Ascending aorta (tissue), 2 donors: ENCODE measurements at regions not wholly inside any gene's neighbourhood (a gene's known extent, or its start where the extent isn't known, plus 50 kb on each side); places are given as distances from the start of the nearest gene placed in this dataset.
"Not testable (repeated sequence)": the region's sequence is repeated elsewhere in the genome, so short reads cannot be mapped to it uniquely, and the experiment has no call there.

Experiments
- DNase-seq, 2 donors: peaks; one replicate each; pipeline ENCODE4 v3.0.0-alpha.2; 2019; ENCODE audit warnings: low spot score in 2 of 2
- H3K27ac ChIP-seq, 2 donors: fragments of 200-600 bp; sonication (generic); one replicate each; pipeline ENCODE4 v1.5.1; 2016 to 2017; ENCODE audit warnings: mild to moderate bottlenecking in 1 of 2
- H3K27me3 ChIP-seq: fragments of 200-600 bp; sonication (generic); one replicate; pipeline ENCODE4 v1.5.1; 2017
- H3K36me3 ChIP-seq, 2 donors: fragments of 200-600 bp; sonication (generic); one replicate each; pipeline ENCODE4 v1.5.1; 2016
- H3K4me1 ChIP-seq, 2 donors: fragments of 200-600 bp; sonication (generic); one replicate each; pipeline ENCODE4 v1.5.1; 2016 to 2017; ENCODE audit warnings: mild to moderate bottlenecking in 1 of 2
- H3K4me3 ChIP-seq, 2 donors: fragments of 200-600 bp; sonication (generic); one replicate each; pipeline ENCODE4 v1.5.1; 2016 to 2017; ENCODE audit warnings: mild to moderate bottlenecking in 1 of 2
- H3K9me3 ChIP-seq, 2 donors: fragments of 200-600 bp; sonication (generic); one replicate each; pipeline ENCODE4 v1.5.1; 2016
- intact Hi-C: fragments of 100-400 bp; cut with DNase I; formaldehyde crosslinking; loops from one replicate; pipeline ENCODE4 v1.15.1; 2023

DNA sequence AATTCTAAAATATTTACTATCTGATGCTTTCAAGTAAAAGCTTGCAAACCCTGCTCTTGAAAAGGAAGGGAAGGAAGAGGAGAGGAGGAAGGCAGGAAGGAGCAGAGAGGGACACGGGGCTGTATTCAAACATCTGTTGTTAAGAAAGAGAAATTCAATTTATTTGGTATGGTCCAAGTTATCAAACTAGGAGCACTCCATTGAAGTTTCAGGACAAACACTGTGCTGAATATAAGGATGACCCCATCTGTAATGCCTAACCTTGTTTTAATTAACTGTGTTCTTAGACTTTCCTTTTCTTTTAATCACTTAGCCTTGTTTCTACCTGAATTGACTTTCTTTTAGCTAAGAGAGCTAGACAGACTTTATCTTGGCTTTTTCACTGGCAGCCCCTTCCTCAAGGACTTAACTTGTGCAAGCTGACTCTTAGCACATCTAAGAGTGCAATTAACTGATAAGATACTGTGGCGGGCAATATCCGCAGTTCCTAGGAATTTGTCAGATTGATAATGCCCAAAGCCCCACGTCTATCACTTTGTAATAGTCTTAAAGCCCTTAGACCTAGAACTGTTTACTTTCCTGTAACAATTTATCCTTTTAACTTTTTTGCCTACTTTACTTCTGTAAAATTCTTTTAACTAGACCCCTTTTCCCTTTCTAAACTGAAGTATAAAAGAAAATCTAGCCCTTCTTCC lies 123.2 kb upstream of the KRTAP5-11 start:
- H3K27ac ChIP-seq, H3K9me3 ChIP-seq, H3K36me3 ChIP-seq, H3K4me1 ChIP-seq, intact Hi-C loops, H3K27me3 ChIP-seq, DNase-seq, H3K4me3 ChIP-seq: not testable (repeated sequence)

DNA sequence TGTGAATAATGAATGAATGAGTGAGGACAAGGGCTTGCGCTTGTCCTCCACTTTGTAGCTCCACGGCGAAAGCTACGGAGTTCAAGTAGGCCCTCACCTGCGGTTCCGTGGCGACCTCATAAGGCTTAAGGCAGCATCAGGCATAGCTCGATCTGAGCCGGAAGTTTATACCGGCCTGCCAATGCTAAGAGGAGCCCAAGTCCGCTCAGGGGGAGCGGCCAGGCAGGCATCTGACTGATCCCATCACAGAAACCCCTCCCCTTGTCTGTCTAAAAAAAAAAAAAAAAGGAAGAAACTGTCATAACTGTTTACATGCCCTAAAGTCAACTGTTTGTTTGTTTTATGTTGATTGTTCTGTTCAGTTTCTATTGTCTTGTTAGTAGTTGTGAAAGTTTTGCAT lies 124.4 kb upstream of the KRTAP5-11 start:
- H3K27ac ChIP-seq, H3K9me3 ChIP-seq, intact Hi-C loops, H3K36me3 ChIP-seq, H3K4me3 ChIP-seq, H3K27me3 ChIP-seq, H3K4me1 ChIP-seq, DNase-seq: not testable (repeated sequence)

DNA sequence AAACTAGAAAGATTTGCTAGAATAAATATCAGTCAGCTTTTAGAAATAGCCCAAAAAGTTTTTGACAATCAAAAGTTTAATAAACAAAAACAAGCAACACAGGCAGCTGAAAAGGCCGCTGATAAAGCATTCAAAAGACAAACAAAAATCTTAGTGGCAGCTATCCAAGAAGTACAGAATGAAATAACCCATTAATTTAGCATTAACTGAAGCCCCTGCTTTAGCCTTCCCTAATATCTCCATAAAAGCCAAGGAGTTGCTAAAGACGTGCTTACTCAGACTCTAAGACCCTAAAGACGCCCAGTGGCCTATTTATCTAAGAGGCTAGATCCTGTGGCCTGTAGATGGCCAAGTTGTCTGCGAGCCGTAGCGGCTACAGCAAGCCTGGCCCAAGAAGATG lies 123.5 kb upstream of the DEFB108B start:
- H3K4me1 ChIP-seq, H3K9me3 ChIP-seq, H3K27me3 ChIP-seq, DNase-seq, intact Hi-C loops, H3K36me3 ChIP-seq, H3K27ac ChIP-seq, H3K4me3 ChIP-seq: not testable (repeated sequence)

DNA sequence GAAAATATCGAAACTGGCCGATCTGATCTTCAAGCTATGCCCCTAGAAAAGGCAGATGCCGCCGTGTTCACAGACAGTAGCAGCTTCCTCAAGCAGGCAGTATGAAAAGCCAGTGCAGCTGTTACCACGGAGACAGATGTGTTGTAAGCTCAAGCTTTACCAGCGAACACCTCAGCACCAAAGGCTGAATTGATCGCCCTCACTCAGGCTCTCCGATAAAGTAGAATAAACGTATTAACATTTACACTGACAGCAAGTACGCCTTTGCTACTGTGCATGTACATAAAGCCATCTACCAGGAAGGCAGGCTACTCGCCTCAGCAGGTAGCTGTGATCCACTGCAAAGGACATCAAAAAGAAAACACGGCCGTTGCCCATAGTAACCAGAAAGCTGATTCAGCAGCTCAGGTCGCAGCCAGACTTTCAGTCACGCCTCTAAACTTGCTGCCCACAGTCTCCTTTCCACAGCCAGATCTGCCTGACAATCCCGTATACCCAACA lies 122.8 kb upstream of the DEFB108B start:
- H3K27ac ChIP-seq, H3K36me3 ChIP-seq, DNase-seq, intact Hi-C loops, H3K4me3 ChIP-seq, H3K27me3 ChIP-seq, H3K9me3 ChIP-seq, H3K4me1 ChIP-seq: not testable (repeated sequence)

DNA sequence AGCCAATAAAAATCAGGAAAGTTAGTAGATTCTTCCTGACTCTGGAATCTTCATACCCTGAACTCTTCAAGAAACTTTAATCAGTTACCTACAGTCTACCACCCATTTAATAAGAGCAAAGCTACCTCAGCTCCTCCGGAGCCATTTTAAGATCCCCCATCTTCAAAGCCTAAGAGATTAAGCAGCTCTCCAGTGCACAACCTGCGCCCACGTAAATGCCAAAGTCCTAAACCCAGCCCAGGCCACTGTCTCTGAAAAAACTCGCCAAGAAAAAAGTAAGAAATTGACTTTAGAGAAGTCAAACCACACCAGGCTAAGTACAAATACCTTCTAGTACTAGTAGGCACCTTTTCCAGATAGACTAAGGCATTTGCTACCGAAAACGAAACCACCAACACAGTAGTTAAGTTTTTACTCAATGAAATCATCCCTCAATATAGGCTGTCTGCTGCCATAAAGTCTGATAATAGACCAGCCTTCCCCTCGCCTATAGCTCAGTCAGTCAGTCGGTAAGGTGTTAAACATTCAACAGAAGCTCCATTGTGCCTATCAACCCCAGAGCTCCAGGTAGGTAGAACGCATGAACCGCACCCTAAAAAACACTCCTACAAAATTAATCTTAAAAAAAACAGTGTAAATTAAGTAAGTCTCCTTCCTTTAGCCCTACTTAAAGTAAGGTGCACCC lies 122.2 kb upstream of the DEFB108B start:
- intact Hi-C loops, H3K36me3 ChIP-seq, H3K27ac ChIP-seq, H3K4me1 ChIP-seq, H3K4me3 ChIP-seq, H3K27me3 ChIP-seq, H3K9me3 ChIP-seq, DNase-seq: not testable (repeated sequence)

DNA sequence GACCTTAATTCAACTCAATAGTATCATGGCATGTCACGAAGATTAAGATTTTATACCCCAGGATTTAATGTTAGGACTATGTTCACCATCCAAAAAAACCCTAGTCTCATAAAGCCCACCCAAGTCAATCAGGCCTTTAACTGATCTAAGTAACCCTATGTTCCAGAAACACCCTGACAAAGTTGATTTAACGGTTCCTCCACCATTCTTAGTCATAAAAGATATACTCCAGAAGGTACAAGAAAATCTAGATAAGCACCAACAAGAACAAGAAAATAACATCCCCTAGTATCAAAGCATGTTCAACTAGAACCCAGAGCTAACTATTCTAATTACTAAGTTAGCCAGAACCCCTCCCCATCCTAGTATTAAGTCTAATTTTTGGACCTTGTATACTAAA lies 120.7 kb upstream of the DEFB108B start:
- H3K27me3 ChIP-seq, intact Hi-C loops: not testable (repeated sequence)

DNA sequence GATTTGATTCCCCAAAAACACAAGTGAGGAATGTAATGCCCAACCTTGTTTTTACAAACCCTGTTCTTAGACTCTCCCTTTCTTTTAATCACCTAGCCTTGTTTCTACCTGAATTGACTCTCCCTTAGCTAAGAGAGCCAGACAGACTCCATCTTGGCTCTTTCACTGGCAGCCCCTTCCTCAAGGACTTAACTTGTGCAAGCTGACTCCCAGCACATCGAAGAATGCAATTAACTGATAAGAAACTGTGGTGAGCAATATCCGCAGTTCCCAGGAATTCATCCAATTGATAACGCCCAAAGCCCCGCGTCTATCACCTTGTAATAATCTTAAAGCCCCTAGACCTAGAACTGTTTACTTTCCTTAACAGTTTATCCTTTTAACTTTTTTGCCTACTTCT lies 120.2 kb upstream of the DEFB108B start:
- DNase-seq = not testable (repeated sequence)

More for the DNA sequence above, 120.7 kb upstream of the DEFB108B start:
- H3K4me1 ChIP-seq, H3K36me3 ChIP-seq, H3K27ac ChIP-seq, DNase-seq, H3K9me3 ChIP-seq, H3K4me3 ChIP-seq: not testable (repeated sequence)

DNA sequence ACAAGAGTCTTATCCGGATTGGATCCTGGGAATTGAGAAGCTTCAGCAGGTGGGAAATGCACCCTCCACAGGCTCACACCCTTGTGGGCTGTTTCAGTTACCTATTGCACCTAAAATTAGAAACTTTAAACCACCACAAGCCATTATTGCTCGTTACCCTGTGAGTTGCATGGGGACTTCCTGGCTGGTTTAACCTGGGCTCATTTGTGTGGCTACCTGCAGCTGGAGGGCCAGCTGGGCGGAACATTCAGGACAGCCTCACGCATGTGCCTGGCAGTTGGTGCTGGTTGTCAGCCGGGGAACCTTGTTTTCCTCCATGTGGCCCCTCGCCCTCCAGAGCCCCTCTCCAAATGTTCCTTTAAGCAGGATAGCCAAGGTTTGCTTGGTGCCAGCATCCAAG lies 118.5 kb upstream of the DEFB108B start:
- H3K27ac ChIP-seq, DNase-seq, H3K27me3 ChIP-seq, H3K36me3 ChIP-seq, intact Hi-C loops, H3K4me1 ChIP-seq, H3K9me3 ChIP-seq, H3K4me3 ChIP-seq: not testable (repeated sequence)

More for the DNA sequence above, 120.2 kb upstream of the DEFB108B start:
- H3K36me3 ChIP-seq, H3K27me3 ChIP-seq, H3K4me3 ChIP-seq, H3K4me1 ChIP-seq, H3K9me3 ChIP-seq, H3K27ac ChIP-seq, intact Hi-C loops: not testable (repeated sequence)

DNA sequence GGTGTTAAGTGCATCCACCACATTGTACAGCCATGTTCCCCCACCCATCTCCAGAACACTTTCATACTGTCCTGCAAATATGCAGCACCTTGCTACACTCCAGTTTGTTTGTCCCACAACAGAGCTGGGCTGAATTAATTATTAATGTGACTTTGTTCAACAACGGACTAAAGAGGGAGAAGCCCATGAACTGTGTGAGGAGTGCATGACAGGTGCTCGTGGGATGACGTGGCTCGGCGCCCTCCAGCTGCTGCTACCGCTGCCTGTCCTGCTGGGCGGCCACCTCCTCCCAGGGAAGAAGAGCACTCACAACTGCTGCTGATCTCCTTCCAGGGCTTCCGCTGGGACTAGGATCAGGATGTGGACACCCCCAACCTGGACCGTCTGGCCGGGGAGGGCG lies 111.2 kb upstream of the DEFB108B start:
- H3K27ac ChIP-seq, H3K4me1 ChIP-seq, H3K36me3 ChIP-seq, H3K9me3 ChIP-seq, H3K4me3 ChIP-seq, intact Hi-C loops, H3K27me3 ChIP-seq, DNase-seq: not testable (repeated sequence)

DNA sequence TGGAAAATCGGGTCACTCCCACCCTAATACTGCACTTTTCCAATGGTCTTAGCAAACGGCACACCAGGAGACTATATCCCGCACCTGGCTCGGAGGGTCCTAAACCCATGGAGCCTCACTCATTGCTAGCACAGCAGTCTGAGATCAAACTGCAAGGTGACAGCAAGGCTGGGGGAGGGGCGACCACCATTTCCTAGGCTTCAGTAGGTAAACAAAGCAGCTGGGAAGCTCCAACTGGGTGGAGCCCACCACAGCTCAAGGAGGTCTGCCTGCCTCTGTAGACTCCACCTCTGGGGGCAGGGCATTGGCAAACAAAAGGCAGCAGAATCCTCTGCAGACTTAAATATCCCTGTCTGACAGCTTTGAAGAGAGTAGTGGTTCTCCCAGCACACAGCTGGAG lies 109.0 kb upstream of the DEFB108B start:
- H3K4me1 ChIP-seq, H3K9me3 ChIP-seq, H3K4me3 ChIP-seq, H3K36me3 ChIP-seq, DNase-seq, H3K27ac ChIP-seq, H3K27me3 ChIP-seq, intact Hi-C loops: not testable (repeated sequence)

DNA sequence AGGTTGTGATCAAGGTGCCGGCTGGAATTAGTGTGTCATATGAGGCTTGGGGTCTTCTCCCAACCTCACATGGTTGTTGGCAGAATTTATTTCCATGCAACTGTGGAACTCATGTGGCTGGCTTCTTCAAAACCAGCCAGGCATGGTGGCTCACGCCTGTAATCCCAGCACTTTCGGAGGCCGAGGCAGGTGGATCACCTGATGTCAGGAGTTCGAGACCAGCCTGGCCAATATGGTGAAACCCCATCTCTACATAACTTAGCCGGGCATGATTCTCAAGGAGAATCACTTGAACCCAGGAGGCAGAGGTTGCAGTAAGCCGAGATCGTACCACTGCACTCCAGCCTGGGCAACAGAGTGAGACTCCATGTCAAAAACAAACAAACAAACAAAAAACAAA lies 102.3 kb upstream of the DEFB108B start:
- H3K4me1 ChIP-seq, DNase-seq, H3K36me3 ChIP-seq, H3K9me3 ChIP-seq, H3K27ac ChIP-seq, intact Hi-C loops, H3K27me3 ChIP-seq, H3K4me3 ChIP-seq: not testable (repeated sequence)

DNA sequence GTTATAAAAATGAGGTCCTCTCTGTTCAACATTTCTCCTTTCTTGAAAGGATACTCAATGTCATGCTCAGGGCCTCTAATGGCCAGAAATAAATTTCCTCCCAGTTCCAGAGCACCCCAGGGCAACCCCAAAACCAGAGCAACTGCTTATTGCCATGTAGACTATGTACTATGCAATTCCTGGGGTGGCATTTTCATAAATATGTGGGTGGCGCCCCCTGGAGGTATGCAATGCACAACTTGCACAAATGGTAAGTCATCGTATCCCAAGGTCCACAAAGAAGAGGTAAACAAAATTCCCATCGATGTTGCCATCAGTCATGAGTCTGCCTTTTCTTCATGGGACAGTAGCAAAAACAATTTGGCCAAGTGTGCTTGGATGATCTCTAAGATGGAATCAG lies 98.6 kb upstream of the DEFB108B start:
- H3K36me3 ChIP-seq, H3K27ac ChIP-seq, H3K4me3 ChIP-seq, H3K27me3 ChIP-seq, H3K9me3 ChIP-seq, DNase-seq, H3K4me1 ChIP-seq, intact Hi-C loops: not testable (repeated sequence)

DNA sequence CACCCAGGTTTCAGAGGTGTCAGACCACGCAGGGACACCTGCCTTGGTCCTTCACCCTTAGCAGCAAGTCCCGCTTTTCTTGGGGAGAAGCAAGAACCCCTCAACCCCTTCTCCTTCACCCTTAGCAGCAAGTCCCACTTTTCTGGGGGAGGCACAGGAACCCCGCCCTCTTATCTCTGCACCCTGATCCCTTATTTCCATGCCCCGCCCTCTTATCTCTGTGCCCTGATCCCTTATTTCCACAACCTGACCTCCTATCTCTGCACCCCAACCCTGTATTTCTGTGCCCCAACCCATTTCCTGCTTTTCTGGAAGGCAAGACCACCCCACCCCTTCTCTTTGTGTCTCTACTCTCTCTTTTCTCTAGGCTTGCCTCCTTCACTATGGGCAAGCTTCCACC lies 94.7 kb upstream of the DEFB108B start:
- H3K4me1 ChIP-seq, H3K9me3 ChIP-seq, H3K36me3 ChIP-seq, H3K27ac ChIP-seq, H3K4me3 ChIP-seq, DNase-seq, H3K27me3 ChIP-seq, intact Hi-C loops: not testable (repeated sequence)

DNA sequence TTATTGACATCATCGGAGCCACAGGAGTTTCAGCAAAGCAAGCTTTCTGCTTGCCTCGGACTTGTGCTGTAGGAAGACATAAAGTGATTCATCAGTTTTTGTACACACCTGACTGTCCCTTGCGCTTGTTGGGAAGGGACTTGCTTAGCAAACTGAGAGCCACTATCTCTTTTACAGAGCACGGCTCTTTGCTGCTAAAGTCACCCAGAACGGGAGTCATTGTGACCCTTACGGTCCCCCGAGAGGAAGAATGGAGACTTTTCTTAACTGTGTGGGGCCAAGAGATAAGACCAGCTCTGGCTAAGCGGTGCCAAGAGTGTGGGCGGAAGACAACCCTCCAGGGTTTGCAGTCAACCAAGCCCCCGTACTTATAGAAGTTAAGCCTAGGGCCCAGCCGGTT lies 89.6 kb upstream of the DEFB108B start:
- H3K4me3 ChIP-seq, intact Hi-C loops, H3K27ac ChIP-seq, H3K9me3 ChIP-seq, DNase-seq, H3K36me3 ChIP-seq, H3K4me1 ChIP-seq, H3K27me3 ChIP-seq: not testable (repeated sequence)

DNA sequence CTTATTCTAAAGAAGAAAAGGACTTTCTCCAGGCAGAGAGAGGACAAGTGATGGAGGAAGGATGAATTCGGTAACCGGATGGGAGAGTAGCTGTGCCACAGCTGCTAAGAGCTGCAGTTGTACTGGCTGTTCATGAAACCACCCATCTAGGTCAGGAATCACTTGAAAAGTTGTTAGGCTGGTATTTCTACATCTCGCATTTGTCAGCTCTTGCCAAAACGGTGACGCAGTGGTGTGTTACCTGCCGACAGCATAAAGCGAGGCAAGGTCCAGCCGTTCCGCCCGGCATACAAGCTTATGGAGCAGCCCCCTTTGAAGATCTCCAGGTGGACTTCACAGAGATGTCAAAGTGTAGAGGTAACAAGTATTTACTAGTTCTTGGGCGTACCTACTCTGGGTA lies 87.3 kb upstream of the DEFB108B start:
- H3K27ac ChIP-seq, H3K36me3 ChIP-seq, intact Hi-C loops, DNase-seq, H3K4me1 ChIP-seq, H3K9me3 ChIP-seq, H3K27me3 ChIP-seq, H3K4me3 ChIP-seq: not testable (repeated sequence)
